ENCODE measurements at regions not wholly inside any gene's neighbourhood (a gene's known extent, or its start where the extent isn't known, plus 50 kb on each side); places are given as distances from the start of the nearest gene placed in this dataset.

GRCh38 chr1:47709872-47710231 lies 272.0 kb downstream of the FOXD2 start:
- Histone ChIP-seq H3K4me2 (peak overlapping the region; percentile 76), H4K20me1 (ENCODE audit: insufficient read depth) (no peaks in the 10 kb centered on the region; the same call in 1 of the 2 replicates), H3K4me3 (peak overlapping the region; percentile 50; the same call in 1 of the 2 replicates), H3K36me3 (ENCODE audit: low read depth) (no peaks in the 10 kb centered on the region), H3F3A (ENCODE audit: insufficient read depth, low read depth) (no peaks in the 10 kb centered on the region), H3K79me2 (ENCODE audit: low read depth) (no peaks in the 10 kb centered on the region), H3K9me3 (ENCODE audit: insufficient read depth, low read depth) (no peaks in the 10 kb centered on the region), H3K27ac (no peak overlapping the region), H3K9me2 (ENCODE audit: insufficient read depth) (no peaks in the 10 kb centered on the region), H3K4me1 (replicated peaks; ENCODE audit: insufficient read depth) (no peaks in the 10 kb centered on the region; the same call in 1 of the 2 replicates), H2AFZ (peak overlapping the region; percentile 43; the same call in 1 of the 2 replicates), H3K27me3 (ENCODE audit: insufficient read depth, low read depth) (peaks cover 27% of the 10 kb centered on the region)
- no TSS peak for BruUV-seq (replicated peaks)
- TF ChIP-seq, protein P1, sequence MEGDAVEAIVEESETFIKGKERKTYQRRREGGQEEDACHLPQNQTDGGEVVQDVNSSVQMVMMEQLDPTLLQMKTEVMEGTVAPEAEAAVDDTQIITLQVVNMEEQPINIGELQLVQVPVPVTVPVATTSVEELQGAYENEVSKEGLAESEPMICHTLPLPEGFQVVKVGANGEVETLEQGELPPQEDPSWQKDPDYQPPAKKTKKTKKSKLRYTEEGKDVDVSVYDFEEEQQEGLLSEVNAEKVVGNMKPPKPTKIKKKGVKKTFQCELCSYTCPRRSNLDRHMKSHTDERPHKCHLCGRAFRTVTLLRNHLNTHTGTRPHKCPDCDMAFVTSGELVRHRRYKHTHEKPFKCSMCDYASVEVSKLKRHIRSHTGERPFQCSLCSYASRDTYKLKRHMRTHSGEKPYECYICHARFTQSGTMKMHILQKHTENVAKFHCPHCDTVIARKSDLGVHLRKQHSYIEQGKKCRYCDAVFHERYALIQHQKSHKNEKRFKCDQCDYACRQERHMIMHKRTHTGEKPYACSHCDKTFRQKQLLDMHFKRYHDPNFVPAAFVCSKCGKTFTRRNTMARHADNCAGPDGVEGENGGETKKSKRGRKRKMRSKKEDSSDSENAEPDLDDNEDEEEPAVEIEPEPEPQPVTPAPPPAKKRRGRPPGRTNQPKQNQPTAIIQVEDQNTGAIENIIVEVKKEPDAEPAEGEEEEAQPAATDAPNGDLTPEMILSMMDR (conservative IDR thresholded peaks at IDR 0.05), result no peak
- no peak for TF ChIP-seq EZH2 (IDR thresholded peaks at IDR 0.05; ENCODE audit: low read depth)
- ChIA-PET POLR2A (ENCODE audit: unreplicated experiment) (no interaction called here), CTCF (interaction anchor here (0.7 to 1.1 kb wide), 3 partner anchors 16 to 321 kb away, joined by 3 to 11 read pairs (median 3); partner anchors contain the start of gene FOXD2)
- intact Hi-C loops (cut with micrococcal nuclease; ENCODE audit: unreplicated experiment), result loop anchor here (1.0 to 2.0 kb wide), 4 partner anchors 181 to 531 kb away; no protein-coding TSS in a partner anchor
- no peak for DNase-seq

GRCh38 chr1:47710329-47711071 lies 272.7 kb downstream of the FOXD2 start:
- BruUV-seq (replicated peaks), result no TSS peak
- peak; percentile 49 to 78 for DNase-seq

More at GRCh38 chr1:47710329-47711071, 272.7 kb downstream of the FOXD2 start:
- Histone ChIP-seq H3K4me1 (replicated peaks; ENCODE audit: insufficient read depth) (no peaks in the 10 kb centered on the region; the same call in 1 of the 2 replicates), H4K20me1 (ENCODE audit: insufficient read depth) (no peaks in the 10 kb centered on the region; the same call in 1 of the 2 replicates), H3K9me3 (ENCODE audit: insufficient read depth, low read depth) (no peaks in the 10 kb centered on the region), H3K4me2 (peak overlapping the region; percentile 76), H3K79me2 (ENCODE audit: low read depth) (no peaks in the 10 kb centered on the region), H3F3A (ENCODE audit: insufficient read depth, low read depth) (no peaks in the 10 kb centered on the region), H3K9me2 (ENCODE audit: insufficient read depth) (no peaks in the 10 kb centered on the region), H3K4me3 (peak overlapping the region; percentile 32; the same call in 1 of the 2 replicates), H3K27ac (no peak overlapping the region), H3K36me3 (ENCODE audit: low read depth) (no peaks in the 10 kb centered on the region), H3K27me3 (ENCODE audit: insufficient read depth, low read depth) (peaks cover 33% of the 10 kb centered on the region), H2AFZ (peak overlapping the region; percentile 68; the same call in 1 of the 2 replicates)
- TF ChIP-seq, protein P1 (conservative IDR thresholded peaks at IDR 0.05), result peak; percentile 96
- TF ChIP-seq EZH2 (IDR thresholded peaks at IDR 0.05; ENCODE audit: low read depth), result no peak
- intact Hi-C loops (cut with micrococcal nuclease; ENCODE audit: unreplicated experiment), result loop anchor here (1.0 to 2.0 kb wide), 4 partner anchors 182 to 531 kb away; no protein-coding TSS in a partner anchor
- POLR2A ChIA-PET (ENCODE audit: unreplicated experiment), result no interaction called here
- CTCF ChIA-PET, result interaction anchor here (0.7 to 1.1 kb wide), 3 partner anchors 16 to 321 kb away, joined by 3 to 11 read pairs (median 3); partner anchors contain the start of gene FOXD2
